ENCODE measurements at regions not wholly inside any gene's neighbourhood (a gene's known extent, or its start where the extent isn't known, plus 50 kb on each side); places are given as distances from the start of the nearest gene placed in this dataset.
"Not testable (repeated sequence)": the region's sequence is repeated elsewhere in the genome, so short reads cannot be mapped to it uniquely, and the experiment has no call there.

- no peak for DNase-seq
- Histone ChIP-seq H3K27ac (no peak overlapping the region), H3K36me3 (ENCODE audit: low read depth, missing control alignments) (no peaks in the 10 kb centered on the region), H3K4me3 (no peak overlapping the region), H3K27me3 (no peaks in the 10 kb centered on the region), H3K9me3 (no peaks in the 10 kb centered on the region), H3K4me1 (no peaks in the 10 kb centered on the region)
- intact Hi-C loops (cut with DNase I; ENCODE audit: low total_unique reads): no loop called here
- TF ChIP-seq, protein P1, sequence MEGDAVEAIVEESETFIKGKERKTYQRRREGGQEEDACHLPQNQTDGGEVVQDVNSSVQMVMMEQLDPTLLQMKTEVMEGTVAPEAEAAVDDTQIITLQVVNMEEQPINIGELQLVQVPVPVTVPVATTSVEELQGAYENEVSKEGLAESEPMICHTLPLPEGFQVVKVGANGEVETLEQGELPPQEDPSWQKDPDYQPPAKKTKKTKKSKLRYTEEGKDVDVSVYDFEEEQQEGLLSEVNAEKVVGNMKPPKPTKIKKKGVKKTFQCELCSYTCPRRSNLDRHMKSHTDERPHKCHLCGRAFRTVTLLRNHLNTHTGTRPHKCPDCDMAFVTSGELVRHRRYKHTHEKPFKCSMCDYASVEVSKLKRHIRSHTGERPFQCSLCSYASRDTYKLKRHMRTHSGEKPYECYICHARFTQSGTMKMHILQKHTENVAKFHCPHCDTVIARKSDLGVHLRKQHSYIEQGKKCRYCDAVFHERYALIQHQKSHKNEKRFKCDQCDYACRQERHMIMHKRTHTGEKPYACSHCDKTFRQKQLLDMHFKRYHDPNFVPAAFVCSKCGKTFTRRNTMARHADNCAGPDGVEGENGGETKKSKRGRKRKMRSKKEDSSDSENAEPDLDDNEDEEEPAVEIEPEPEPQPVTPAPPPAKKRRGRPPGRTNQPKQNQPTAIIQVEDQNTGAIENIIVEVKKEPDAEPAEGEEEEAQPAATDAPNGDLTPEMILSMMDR (IDR thresholded peaks at IDR 0.05): no peak
- TF ChIP-seq POLR2A (IDR thresholded peaks at IDR 0.05): no peak
- 65 to 66% methylated on average over 4 of the region's 4 CpGs for WGBS, 2 donors
Measured at GRCh38 chr6:141829566-141830360, 303.0 kb upstream of the GJE1 start.

DNA sequence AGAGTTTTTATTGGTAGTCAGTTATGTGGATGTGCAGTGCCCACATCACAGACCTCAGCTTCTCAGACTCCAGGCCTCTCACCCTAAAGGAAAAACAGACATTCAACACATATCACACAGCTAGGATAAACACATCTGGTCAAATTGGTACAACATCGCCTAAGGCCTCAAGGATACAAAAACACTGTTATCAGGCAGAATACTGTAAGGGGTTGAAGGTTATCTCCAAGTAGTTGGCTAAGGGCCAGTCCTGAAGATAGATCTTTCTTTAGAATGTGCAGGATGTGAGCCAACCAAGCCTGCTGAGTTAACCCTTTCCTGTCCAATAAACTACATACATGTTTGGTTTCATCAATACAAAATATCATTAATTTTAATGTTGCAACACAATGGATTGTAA, 308.4 kb upstream of the GJE1 start:
- intact Hi-C loops (cut with DNase I; ENCODE audit: low total_unique reads): no loop called here
- TF ChIP-seq, protein P1 (IDR thresholded peaks at IDR 0.05): no peak
- no peak for TF ChIP-seq POLR2A (IDR thresholded peaks at IDR 0.05)
- H3K4me1 ChIP-seq: no peaks in the 10 kb centered on the region
- H3K27me3 ChIP-seq: no peaks in the 10 kb centered on the region
- 67 to 73% methylated on average over 1 of the region's 1 CpG for WGBS, 2 donors
- no peak overlapping the region for H3K27ac ChIP-seq
- DNase-seq: no peak
- no peaks in the 10 kb centered on the region for H3K36me3 ChIP-seq (ENCODE audit: low read depth, missing control alignments)
- no peak overlapping the region for H3K4me3 ChIP-seq
- no peaks in the 10 kb centered on the region for H3K9me3 ChIP-seq

- intact Hi-C loops (cut with DNase I; ENCODE audit: low total_unique reads); DNase-seq; H3K36me3 ChIP-seq (ENCODE audit: low read depth, missing control alignments); H3K4me1 ChIP-seq; H3K9me3 ChIP-seq; H3K27ac ChIP-seq; H3K27me3 ChIP-seq; H3K4me3 ChIP-seq: not testable (repeated sequence)
- 82 to 94% methylated on average over 14 to 16 of the region's 16 CpGs for WGBS, 2 donors
Measured at GRCh38 chr6:141815039-141815438, 317.7 kb upstream of the GJE1 start.

- WGBS, 2 donors: 88 to 96% methylated on average over 2 of the region's 2 CpGs
- no peak overlapping the region for H3K27ac ChIP-seq
- H3K4me1 ChIP-seq: no peaks in the 10 kb centered on the region
- H3K9me3 ChIP-seq: no peaks in the 10 kb centered on the region
- no peak overlapping the region for H3K4me3 ChIP-seq
- intact Hi-C loops (cut with DNase I; ENCODE audit: low total_unique reads): no loop called here
- TF ChIP-seq POLR2A (IDR thresholded peaks at IDR 0.05): no peak
- TF ChIP-seq, protein P1 (IDR thresholded peaks at IDR 0.05): no peak
- no peaks in the 10 kb centered on the region for H3K27me3 ChIP-seq
- no peaks in the 10 kb centered on the region for H3K36me3 ChIP-seq (ENCODE audit: low read depth, missing control alignments)
- DNase-seq: no peak
Measured at GRCh38 chr6:141809901-141810300, 322.8 kb upstream of the GJE1 start.

- no peaks in the 10 kb centered on the region for H3K36me3 ChIP-seq (ENCODE audit: low read depth, missing control alignments)
- no peak overlapping the region for H3K27ac ChIP-seq
- no peak overlapping the region for H3K4me3 ChIP-seq
- no peaks in the 10 kb centered on the region for H3K4me1 ChIP-seq
- H3K9me3 ChIP-seq: no peaks in the 10 kb centered on the region
- 81 to 100% methylated on average over 1 of the region's 1 CpG for WGBS, 2 donors
- no peaks in the 10 kb centered on the region for H3K27me3 ChIP-seq
- no peak for DNase-seq
- intact Hi-C loops (cut with DNase I; ENCODE audit: low total_unique reads): no loop called here
- no peak for TF ChIP-seq POLR2A (IDR thresholded peaks at IDR 0.05)
- TF ChIP-seq, protein P1 (IDR thresholded peaks at IDR 0.05): no peak
Measured at GRCh38 chr6:141808662-141809061, 324.1 kb upstream of the GJE1 start.

DNA sequence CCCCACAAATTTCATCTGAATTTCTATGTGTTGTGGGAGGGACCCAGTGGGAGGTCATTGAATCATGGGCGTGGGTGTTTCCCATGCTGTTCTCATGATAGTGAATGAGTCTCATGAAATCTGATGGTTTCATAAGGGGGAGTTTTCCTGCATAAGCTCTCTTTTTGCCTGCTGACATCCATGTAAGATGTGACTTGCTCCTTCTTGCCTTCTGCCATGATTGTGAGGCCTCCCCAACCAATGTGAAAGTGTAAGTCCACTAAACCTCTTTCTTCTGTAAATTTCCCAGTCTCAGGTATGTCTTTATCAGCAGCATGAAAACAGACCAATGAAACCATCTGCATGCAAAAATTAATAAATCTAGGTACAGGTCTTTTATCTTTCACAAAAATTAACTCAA, 331.8 kb upstream of the GJE1 start:
- intact Hi-C loops (cut with DNase I; ENCODE audit: low total_unique reads): not testable (repeated sequence)

More for the DNA sequence above, 331.8 kb upstream of the GJE1 start:
- not testable (repeated sequence) for H3K9me3 ChIP-seq; H3K4me1 ChIP-seq; H3K27ac ChIP-seq; H3K27me3 ChIP-seq; H3K4me3 ChIP-seq; DNase-seq; H3K36me3 ChIP-seq (ENCODE audit: low read depth, missing control alignments)
- 73 to 90% methylated on average over 1 of the region's 1 CpG for WGBS, 2 donors
